SK-N-SH treated with all-trans-retinoic acid at 6 μM for 48 hours (cell line): ENCODE measurements at regions not wholly inside any gene's neighbourhood (a gene's known extent, or its start where the extent isn't known, plus 50 kb on each side); places are given as distances from the start of the nearest gene placed in this dataset.

ENCODE experiments used
- ATAC-seq: fragments of 200-7000 bp; cut with Tn5 transposase; 3 replicates; pipeline ENCODE4 v1.9.1; 2020; ENCODE audit warnings: mild to moderate bottlenecking, moderate library complexity
- BACH2 ChIP-seq: fragments of 250-450 bp; sonication (Bioruptor Pico); IDR thresholded peaks from 2 replicates; pipeline ENCODE4 v1.9.0; 2021; ENCODE audit warnings: mild to moderate bottlenecking, borderline replicate concordance
- CSDC2 ChIP-seq: fragments of 250-450 bp; sonication (Bioruptor Pico); IDR thresholded peaks from 2 replicates; pipeline ENCODE4 v1.5.0; 2020; ENCODE audit warnings: mild to moderate bottlenecking, moderate library complexity
- ESRRG ChIP-seq: fragments of 250-450 bp; sonication (Bioruptor Pico); IDR thresholded peaks from 2 replicates; pipeline ENCODE4 v1.6.1; 2021; ENCODE audit warnings: mild to moderate bottlenecking
- GLIS3 ChIP-seq: fragments of 250-450 bp; sonication (Bioruptor Pico); IDR thresholded peaks from 2 replicates; pipeline ENCODE4 v1.5.0; 2020; ENCODE audit warnings: mild to moderate bottlenecking, moderate library complexity
- OSR1 ChIP-seq: fragments of 250-450 bp; sonication (Bioruptor Pico); IDR thresholded peaks from 2 replicates; pipeline ENCODE4 v1.8.0; 2022; ENCODE audit warnings: moderate library complexity, mild to moderate bottlenecking, inconsistent platforms
- RARB ChIP-seq: fragments of 250-450 bp; sonication (Bioruptor Pico); IDR thresholded peaks from 2 replicates; pipeline ENCODE4 v1.8.0; 2021; ENCODE audit warnings: mild to moderate bottlenecking, moderate library complexity
- SNAI2 ChIP-seq: fragments of 250-450 bp; sonication (Bioruptor Pico); IDR thresholded peaks from 2 replicates; pipeline ENCODE4 v1.5.0; 2020; ENCODE audit warnings: mild to moderate bottlenecking, moderate library complexity
- TCF4 ChIP-seq: fragments of 250-450 bp; sonication (Bioruptor Pico); IDR thresholded peaks from 2 replicates; pipeline ENCODE4 v1.8.0; 2021; ENCODE audit warnings: mild to moderate bottlenecking, moderate library complexity, borderline replicate concordance
- TOX ChIP-seq: fragments of 250-450 bp; sonication (Bioruptor Pico); IDR thresholded peaks from 2 replicates; pipeline ENCODE4 v1.8.0; 2021; ENCODE audit warnings: mild to moderate bottlenecking, moderate library complexity, borderline replicate concordance
- ZFP3 ChIP-seq: fragments of 250-450 bp; sonication (Bioruptor Pico); IDR thresholded peaks from 2 replicates; pipeline ENCODE4 v1.5.0; 2020; ENCODE audit warnings: mild to moderate bottlenecking, moderate library complexity
- ZFP30 ChIP-seq: fragments of 450-650 bp; formaldehyde crosslinking; IDR thresholded peaks from 2 replicates; pipeline ENCODE4 v1.5.0; 2022; ENCODE audit warnings: mild to moderate bottlenecking, moderate library complexity
- ZNF565 ChIP-seq: fragments of 450-650 bp; formaldehyde crosslinking; conservative IDR thresholded peaks from 2 replicates; pipeline ENCODE4 v1.5.0; 2020; ENCODE audit warnings: low read depth, mild to moderate bottlenecking, moderate library complexity
- ZNF70 ChIP-seq: fragments of 450-650 bp; formaldehyde crosslinking; IDR thresholded peaks from 2 replicates; pipeline ENCODE4 v1.5.0; 2020; ENCODE audit warnings: mild to moderate bottlenecking, moderate library complexity
- ZNF8 ChIP-seq: fragments of 450-650 bp; formaldehyde crosslinking; IDR thresholded peaks from 2 replicates; pipeline ENCODE4 v1.5.0; 2020; ENCODE audit warnings: mild to moderate bottlenecking, moderate library complexity
- TF ChIP-seq, protein P1 (sequence below): fragments of 250-450 bp; sonication (Bioruptor Pico); IDR thresholded peaks from 2 replicates; pipeline ENCODE4 v1.5.1; 2020; ENCODE audit warnings: low read depth, mild to moderate bottlenecking, moderate library complexity
- TF ChIP-seq, protein P2 (sequence below): fragments of 250-450 bp; sonication (Bioruptor Pico); IDR thresholded peaks from 2 replicates; pipeline ENCODE4 v1.5.1; 2021; ENCODE audit warnings: mild to moderate bottlenecking, moderate library complexity
- TF ChIP-seq, protein P3 (sequence below): fragments of 250-450 bp; sonication (Bioruptor Pico); IDR thresholded peaks from 2 replicates; pipeline ENCODE4 v1.8.0; 2020; ENCODE audit warnings: mild to moderate bottlenecking, moderate library complexity, borderline replicate concordance
- TF ChIP-seq, protein P4 (sequence below): fragments of 250-450 bp; sonication (Bioruptor Pico); IDR thresholded peaks from 2 replicates; pipeline ENCODE4 v1.8.0; 2021; ENCODE audit warnings: low read depth, mild to moderate bottlenecking, moderate library complexity, borderline replicate concordance
- TF ChIP-seq, protein P5 (sequence below): fragments of 250-450 bp; sonication (Bioruptor Pico); IDR thresholded peaks from 2 replicates; pipeline ENCODE4 v1.5.0; 2020; ENCODE audit warnings: mild to moderate bottlenecking, moderate library complexity

DNA sequence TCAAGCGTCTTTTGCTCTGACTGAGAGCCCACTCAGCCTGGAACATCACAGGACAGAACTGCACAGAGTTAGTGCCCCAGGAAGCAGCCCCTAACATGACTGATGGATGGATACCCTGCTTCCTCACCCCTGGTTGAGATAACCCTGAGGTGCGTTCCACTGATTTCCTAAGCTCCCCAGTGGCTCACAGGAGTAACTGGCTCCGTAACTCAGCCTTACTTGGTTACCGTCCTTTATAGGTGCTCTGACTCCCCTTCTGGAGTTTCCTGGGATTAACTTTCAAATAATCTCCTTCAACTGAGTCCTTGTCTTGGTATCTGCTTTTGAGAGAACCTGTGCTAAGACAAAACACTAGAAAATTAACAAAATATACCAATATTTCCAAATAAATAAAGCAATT lies 449.5 kb downstream of the AGTPBP1 start:
- TF ChIP-seq, protein P1, sequence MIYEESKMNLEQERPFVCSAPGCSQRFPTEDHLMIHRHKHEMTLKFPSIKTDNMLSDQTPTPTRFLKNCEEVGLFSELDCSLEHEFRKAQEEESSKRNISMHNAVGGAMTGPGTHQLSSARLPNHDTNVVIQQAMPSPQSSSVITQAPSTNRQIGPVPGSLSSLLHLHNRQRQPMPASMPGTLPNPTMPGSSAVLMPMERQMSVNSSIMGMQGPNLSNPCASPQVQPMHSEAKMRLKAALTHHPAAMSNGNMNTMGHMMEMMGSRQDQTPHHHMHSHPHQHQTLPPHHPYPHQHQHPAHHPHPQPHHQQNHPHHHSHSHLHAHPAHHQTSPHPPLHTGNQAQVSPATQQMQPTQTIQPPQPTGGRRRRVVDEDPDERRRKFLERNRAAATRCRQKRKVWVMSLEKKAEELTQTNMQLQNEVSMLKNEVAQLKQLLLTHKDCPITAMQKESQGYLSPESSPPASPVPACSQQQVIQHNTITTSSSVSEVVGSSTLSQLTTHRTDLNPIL, result no peak
- TF ChIP-seq GLIS3 (CRISPR knock-in tag), result no peak
- no peak for TF ChIP-seq ZFP3
- no peak for TF ChIP-seq ZNF565 (CRISPR knock-in tag)
- no peak for TF ChIP-seq ZNF70 (CRISPR knock-in tag)
- no peak for TF ChIP-seq OSR1 (CRISPR knock-in tag)
- TF ChIP-seq, protein P2, sequence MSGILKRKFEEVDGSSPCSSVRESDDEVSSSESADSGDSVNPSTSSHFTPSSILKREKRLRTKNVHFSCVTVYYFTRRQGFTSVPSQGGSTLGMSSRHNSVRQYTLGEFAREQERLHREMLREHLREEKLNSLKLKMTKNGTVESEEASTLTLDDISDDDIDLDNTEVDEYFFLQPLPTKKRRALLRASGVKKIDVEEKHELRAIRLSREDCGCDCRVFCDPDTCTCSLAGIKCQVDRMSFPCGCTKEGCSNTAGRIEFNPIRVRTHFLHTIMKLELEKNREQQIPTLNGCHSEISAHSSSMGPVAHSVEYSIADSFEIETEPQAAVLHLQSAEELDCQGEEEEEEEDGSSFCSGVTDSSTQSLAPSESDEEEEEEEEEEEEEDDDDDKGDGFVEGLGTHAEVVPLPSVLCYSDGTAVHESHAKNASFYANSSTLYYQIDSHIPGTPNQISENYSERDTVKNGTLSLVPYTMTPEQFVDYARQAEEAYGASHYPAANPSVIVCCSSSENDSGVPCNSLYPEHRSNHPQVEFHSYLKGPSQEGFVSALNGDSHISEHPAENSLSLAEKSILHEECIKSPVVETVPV (CRISPR knock-in tag), result no peak
- no peak for TF ChIP-seq ESRRG
- no peak for TF ChIP-seq CSDC2 (CRISPR knock-in tag)
- TF ChIP-seq RARB (CRISPR knock-in tag), result no peak
- TF ChIP-seq TCF4 (CRISPR knock-in tag), result no peak
- TF ChIP-seq, protein P3, sequence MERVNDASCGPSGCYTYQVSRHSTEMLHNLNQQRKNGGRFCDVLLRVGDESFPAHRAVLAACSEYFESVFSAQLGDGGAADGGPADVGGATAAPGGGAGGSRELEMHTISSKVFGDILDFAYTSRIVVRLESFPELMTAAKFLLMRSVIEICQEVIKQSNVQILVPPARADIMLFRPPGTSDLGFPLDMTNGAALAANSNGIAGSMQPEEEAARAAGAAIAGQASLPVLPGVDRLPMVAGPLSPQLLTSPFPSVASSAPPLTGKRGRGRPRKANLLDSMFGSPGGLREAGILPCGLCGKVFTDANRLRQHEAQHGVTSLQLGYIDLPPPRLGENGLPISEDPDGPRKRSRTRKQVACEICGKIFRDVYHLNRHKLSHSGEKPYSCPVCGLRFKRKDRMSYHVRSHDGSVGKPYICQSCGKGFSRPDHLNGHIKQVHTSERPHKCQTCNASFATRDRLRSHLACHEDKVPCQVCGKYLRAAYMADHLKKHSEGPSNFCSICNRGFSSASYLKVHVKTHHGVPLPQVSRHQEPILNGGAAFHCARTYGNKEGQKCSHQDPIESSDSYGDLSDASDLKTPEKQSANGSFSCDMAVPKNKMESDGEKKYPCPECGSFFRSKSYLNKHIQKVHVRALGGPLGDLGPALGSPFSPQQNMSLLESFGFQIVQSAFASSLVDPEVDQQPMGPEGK (CRISPR knock-in tag), result no peak
- TF ChIP-seq ZNF8, result no peak
- TF ChIP-seq ZFP30 (CRISPR knock-in tag), result no peak
- TF ChIP-seq TOX (CRISPR knock-in tag), result no peak
- TF ChIP-seq, all 23 proteins: peak for 0
- ATAC-seq, result no peak

DNA sequence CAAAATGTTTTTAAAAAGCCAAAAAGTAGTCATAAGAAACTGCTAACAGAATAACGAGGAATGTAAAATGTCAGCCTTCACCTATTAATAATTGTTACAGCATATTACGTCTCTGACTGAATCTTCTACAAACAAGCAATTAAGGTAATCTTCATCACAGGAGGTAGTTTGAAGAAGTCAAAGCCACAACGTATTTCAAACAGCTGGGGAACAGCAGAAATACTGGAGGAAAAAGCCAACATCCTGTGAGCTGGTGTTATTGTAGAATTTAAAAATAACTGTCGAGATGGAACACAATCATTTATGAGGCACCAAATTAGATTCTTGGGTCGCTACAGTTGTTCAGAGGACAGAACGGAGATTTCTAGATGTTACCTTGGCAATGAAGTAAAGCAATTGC lies 450.5 kb downstream of the AGTPBP1 start:
- ATAC-seq, result no peak
- TF ChIP-seq TOX (CRISPR knock-in tag) (no peak), OSR1 (CRISPR knock-in tag) (no peak), ZNF565 (CRISPR knock-in tag) (no peak), SNAI2 (CRISPR knock-in tag) (no peak), ZFP30 (CRISPR knock-in tag) (no peak)
- TF ChIP-seq, protein P3 (CRISPR knock-in tag), result no peak
- TF ChIP-seq, protein P1, result no peak
- TF ChIP-seq, protein P4, sequence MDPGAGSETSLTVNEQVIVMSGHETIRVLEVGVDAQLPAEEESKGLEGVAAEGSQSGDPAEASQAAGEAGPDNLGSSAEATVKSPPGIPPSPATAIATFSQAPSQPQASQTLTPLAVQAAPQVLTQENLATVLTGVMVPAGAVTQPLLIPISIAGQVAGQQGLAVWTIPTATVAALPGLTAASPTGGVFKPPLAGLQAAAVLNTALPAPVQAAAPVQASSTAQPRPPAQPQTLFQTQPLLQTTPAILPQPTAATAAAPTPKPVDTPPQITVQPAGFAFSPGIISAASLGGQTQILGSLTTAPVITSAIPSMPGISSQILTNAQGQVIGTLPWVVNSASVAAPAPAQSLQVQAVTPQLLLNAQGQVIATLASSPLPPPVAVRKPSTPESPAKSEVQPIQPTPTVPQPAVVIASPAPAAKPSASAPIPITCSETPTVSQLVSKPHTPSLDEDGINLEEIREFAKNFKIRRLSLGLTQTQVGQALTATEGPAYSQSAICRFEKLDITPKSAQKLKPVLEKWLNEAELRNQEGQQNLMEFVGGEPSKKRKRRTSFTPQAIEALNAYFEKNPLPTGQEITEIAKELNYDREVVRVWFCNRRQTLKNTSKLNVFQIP (CRISPR knock-in tag), result no peak

DNA sequence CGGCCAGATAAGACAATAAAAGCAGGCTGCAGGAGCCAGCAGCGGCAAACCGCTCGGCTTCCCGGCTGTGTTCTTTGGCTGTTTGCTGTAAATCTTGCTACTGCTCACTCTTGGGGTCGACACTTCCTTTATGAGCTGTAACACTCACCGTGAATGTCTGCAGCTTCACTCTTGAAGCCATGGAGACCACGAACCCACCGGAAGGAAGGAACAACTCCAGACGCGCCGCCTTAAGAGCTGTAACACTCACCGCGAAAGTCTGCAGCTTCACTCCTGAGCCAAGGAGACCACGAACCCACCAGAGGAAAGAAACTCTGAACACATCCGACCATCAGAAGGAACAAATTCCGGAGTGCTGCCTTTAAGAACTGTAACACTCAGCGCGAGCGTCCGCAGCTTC lies 451.7 kb downstream of the AGTPBP1 start:
- no peak for ATAC-seq
- no peak for TF ChIP-seq TOX (CRISPR knock-in tag)
- TF ChIP-seq, protein P5, sequence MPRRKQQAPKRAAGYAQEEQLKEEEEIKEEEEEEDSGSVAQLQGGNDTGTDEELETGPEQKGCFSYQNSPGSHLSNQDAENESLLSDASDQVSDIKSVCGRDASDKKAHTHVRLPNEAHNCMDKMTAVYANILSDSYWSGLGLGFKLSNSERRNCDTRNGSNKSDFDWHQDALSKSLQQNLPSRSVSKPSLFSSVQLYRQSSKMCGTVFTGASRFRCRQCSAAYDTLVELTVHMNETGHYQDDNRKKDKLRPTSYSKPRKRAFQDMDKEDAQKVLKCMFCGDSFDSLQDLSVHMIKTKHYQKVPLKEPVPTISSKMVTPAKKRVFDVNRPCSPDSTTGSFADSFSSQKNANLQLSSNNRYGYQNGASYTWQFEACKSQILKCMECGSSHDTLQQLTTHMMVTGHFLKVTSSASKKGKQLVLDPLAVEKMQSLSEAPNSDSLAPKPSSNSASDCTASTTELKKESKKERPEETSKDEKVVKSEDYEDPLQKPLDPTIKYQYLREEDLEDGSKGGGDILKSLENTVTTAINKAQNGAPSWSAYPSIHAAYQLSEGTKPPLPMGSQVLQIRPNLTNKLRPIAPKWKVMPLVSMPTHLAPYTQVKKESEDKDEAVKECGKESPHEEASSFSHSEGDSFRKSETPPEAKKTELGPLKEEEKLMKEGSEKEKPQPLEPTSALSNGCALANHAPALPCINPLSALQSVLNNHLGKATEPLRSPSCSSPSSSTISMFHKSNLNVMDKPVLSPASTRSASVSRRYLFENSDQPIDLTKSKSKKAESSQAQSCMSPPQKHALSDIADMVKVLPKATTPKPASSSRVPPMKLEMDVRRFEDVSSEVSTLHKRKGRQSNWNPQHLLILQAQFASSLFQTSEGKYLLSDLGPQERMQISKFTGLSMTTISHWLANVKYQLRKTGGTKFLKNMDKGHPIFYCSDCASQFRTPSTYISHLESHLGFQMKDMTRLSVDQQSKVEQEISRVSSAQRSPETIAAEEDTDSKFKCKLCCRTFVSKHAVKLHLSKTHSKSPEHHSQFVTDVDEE (CRISPR knock-in tag), result no peak
- no peak for TF ChIP-seq BACH2 (CRISPR knock-in tag)
- TF ChIP-seq, protein P3 (CRISPR knock-in tag), result no peak
- TF ChIP-seq OSR1 (CRISPR knock-in tag), result no peak
- TF ChIP-seq, protein P1, result no peak
- no peak for TF ChIP-seq GLIS3 (CRISPR knock-in tag)
- TF ChIP-seq, protein P2 (CRISPR knock-in tag), result no peak
- TF ChIP-seq ZNF565 (CRISPR knock-in tag), result no peak
